OCI-LY3 (cell line): ENCODE measurements at regions not wholly inside any gene's neighbourhood (a gene's known extent, or its start where the extent isn't known, plus 50 kb on each side); places are given as distances from the start of the nearest gene placed in this dataset.

ENCODE experiments used
- H2AFZ ChIP-seq: fragments of 200-600, 300-600 bp; shearing (Covaris generic); 2 replicates; pipeline ENCODE4 v1.6.0; 2014; ENCODE audit warnings: antibody characterized with exemption, low read depth, low read length
- H3K27ac ChIP-seq: fragments of 200-600, 300-600 bp; sonication (generic); 2 replicates; pipeline ENCODE4 v1.5.1; 2014; ENCODE audit warnings: mild to moderate bottlenecking, low read length, moderate library complexity, mixed read lengths
- H3K27me3 ChIP-seq: fragments of 200-600, 300-600 bp; sonication (generic); 2 replicates; pipeline ENCODE4 v1.6.1; 2014; ENCODE audit warnings: low read depth, low read length, mixed read lengths
- H3K36me3 ChIP-seq: fragments of 200-600, 300-600 bp; sonication (generic); replicated peaks from 2 replicates; pipeline ENCODE3; 2014; ENCODE audit warnings: low read depth, low read length, mixed read lengths
- H3K4me1 ChIP-seq: fragments of 300-600, 200-600 bp; sonication (generic); 2 replicates; pipeline ENCODE4 v1.6.1; 2014; ENCODE audit warnings: low read length, mixed read lengths
- H3K4me2 ChIP-seq: fragments of 200-600, 300-600 bp; sonication (generic); 2 replicates; pipeline ENCODE4 v1.6.1; 2014; ENCODE audit warnings: low read length, mixed read lengths
- H3K4me3 ChIP-seq: fragments of 300-600, 200-600 bp; sonication (generic); 2 replicates; pipeline ENCODE4 v1.5.1; 2014; ENCODE audit warnings: antibody characterized with exemption, mild to moderate bottlenecking, low read length, moderate library complexity
- H3K79me2 ChIP-seq: fragments of 300-600, 200-600 bp; shearing (Covaris generic); 2 replicates; pipeline ENCODE4 v1.6.1; 2014; ENCODE audit warnings: mild to moderate bottlenecking, low read length, mixed read lengths
- H3K9ac ChIP-seq: fragments of 300-600, 200-600 bp; shearing (Covaris generic); 2 replicates; pipeline ENCODE4 v1.6.0; 2014; ENCODE audit warnings: mild to moderate bottlenecking, low read length, moderate library complexity
- H3K9me3 ChIP-seq: fragments of 200-600, 300-600 bp; shearing (Covaris generic); 2 replicates; pipeline ENCODE4 v1.6.1; 2014; ENCODE audit warnings: low read length, mixed read lengths; ENCODE audit not compliant: insufficient read depth
- H4K20me1 ChIP-seq: fragments of 200-600, 300-600 bp; sonication (generic); 2 replicates; pipeline ENCODE4 v1.6.1; 2016; ENCODE audit warnings: low read length, mixed read lengths; ENCODE audit not compliant: insufficient read depth
- CTCF ChIP-seq: fragments of 200-600, 300-600 bp; sonication (generic); IDR thresholded peaks from 2 replicates; pipeline ENCODE4 v1.5.1; 2014; ENCODE audit warnings: antibody characterized with exemption, low read length, low read depth
- EZH2phosphoT487 ChIP-seq: fragments of 200-600 bp; shearing (Covaris generic); IDR thresholded peaks from 2 replicates; pipeline ENCODE4 v1.6.1; 2018; ENCODE audit warnings: antibody characterized with exemption, mixed run types, low read depth

GRCh38 chr5:166427211-166427610, 1864.2 kb upstream of the WWC1 start:
- Histone ChIP-seq H2AFZ (no peak overlapping the region), H4K20me1 (no peaks in the 10 kb centered on the region), H3K9ac (no peak overlapping the region), H3K9me3 (no peaks in the 10 kb centered on the region), H3K4me2 (no peak overlapping the region), H3K4me1 (no peaks in the 10 kb centered on the region), H3K27ac (no peak overlapping the region), H3K4me3 (no peak overlapping the region), H3K79me2 (no peaks in the 10 kb centered on the region), H3K27me3 (no peaks in the 10 kb centered on the region), H3K36me3 (no peaks in the 10 kb centered on the region)
- TF ChIP-seq EZH2phosphoT487, result no peak

- Histone ChIP-seq H3K4me2 (no peak overlapping the region), H3K9me3 (no peaks in the 10 kb centered on the region), H4K20me1 (no peaks in the 10 kb centered on the region), H3K4me1 (no peaks in the 10 kb centered on the region), H2AFZ (no peak overlapping the region), H3K4me3 (no peak overlapping the region), H3K79me2 (no peaks in the 10 kb centered on the region), H3K36me3 (no peaks in the 10 kb centered on the region), H3K27me3 (no peaks in the 10 kb centered on the region), H3K9ac (no peak overlapping the region), H3K27ac (no peak overlapping the region)
- TF ChIP-seq CTCF (no peak), EZH2phosphoT487 (no peak)
Observed at GRCh38 chr5:166428264-166428803, 1863.1 kb upstream of the WWC1 start.

- Histone ChIP-seq H3K9me3 (no peaks in the 10 kb centered on the region), H3K4me3 (no peak overlapping the region), H2AFZ (no peak overlapping the region), H3K27ac (no peak overlapping the region), H3K9ac (no peak overlapping the region), H3K4me1 (no peaks in the 10 kb centered on the region), H3K4me2 (no peak overlapping the region), H3K27me3 (no peaks in the 10 kb centered on the region), H3K36me3 (no peaks in the 10 kb centered on the region), H4K20me1 (no peaks in the 10 kb centered on the region), H3K79me2 (no peaks in the 10 kb centered on the region)
- no peak for TF ChIP-seq EZH2phosphoT487
Observed at GRCh38 chr5:166430491-166431319, 1860.7 kb upstream of the WWC1 start.

DNA sequence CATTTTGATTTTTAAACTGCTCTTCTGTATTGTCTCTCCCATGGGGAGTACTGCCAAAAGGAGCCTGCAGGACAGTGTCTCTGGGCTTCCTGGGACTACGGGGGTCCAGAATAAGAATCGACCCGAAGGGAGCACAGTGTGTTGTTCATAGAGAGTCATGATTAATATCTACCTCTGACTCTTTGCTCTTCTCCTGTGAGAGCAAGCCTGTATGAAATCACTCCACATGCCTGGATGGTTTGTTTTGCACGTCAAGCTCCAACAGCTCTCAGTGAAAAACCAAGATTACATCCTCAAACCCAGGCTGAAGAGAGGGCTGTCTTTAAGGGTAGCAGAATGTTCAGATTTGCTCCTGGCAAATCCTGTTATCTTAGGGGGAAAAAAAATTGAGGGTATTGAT, 1860.0 kb upstream of the WWC1 start:
- Histone ChIP-seq H3K4me1 (no peaks in the 10 kb centered on the region), H3K9me3 (no peaks in the 10 kb centered on the region), H2AFZ (no peak overlapping the region), H3K4me2 (no peak overlapping the region), H3K9ac (no peak overlapping the region), H3K79me2 (no peaks in the 10 kb centered on the region), H3K36me3 (no peaks in the 10 kb centered on the region), H3K4me3 (no peak overlapping the region), H4K20me1 (no peaks in the 10 kb centered on the region), H3K27me3 (no peaks in the 10 kb centered on the region), H3K27ac (no peak overlapping the region)
- TF ChIP-seq CTCF, result no peak
- TF ChIP-seq EZH2phosphoT487, result no peak

DNA sequence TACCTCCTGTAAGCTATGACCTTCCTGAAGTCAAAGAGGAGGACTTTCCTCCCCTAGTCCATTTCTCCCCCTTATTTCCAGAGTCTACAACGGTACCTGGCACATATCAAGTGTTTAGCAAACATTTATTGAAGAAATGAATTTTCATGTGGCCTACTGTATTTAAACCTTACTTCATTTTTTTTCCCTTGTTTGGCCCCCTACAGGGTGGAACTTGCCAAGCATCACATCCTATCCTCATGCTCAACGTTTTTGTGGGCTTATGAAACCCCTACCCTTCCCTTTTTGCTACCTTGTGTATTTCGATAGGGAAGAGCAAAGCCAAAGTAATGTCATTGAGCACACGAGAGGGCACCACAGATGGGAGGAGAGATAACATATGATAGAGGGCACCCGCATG, 1857.8 kb upstream of the WWC1 start:
- Histone ChIP-seq H3K4me1 (no peaks in the 10 kb centered on the region), H2AFZ (no peak overlapping the region), H3K36me3 (no peaks in the 10 kb centered on the region), H3K4me2 (no peak overlapping the region), H4K20me1 (no peaks in the 10 kb centered on the region), H3K79me2 (no peaks in the 10 kb centered on the region), H3K4me3 (no peak overlapping the region), H3K27ac (no peak overlapping the region), H3K9ac (no peak overlapping the region), H3K9me3 (no peaks in the 10 kb centered on the region), H3K27me3 (no peaks in the 10 kb centered on the region)
- no peak for TF ChIP-seq EZH2phosphoT487
- TF ChIP-seq CTCF, result no peak
